ENCODE measurements at regions not wholly inside any gene's neighbourhood (a gene's known extent, or its start where the extent isn't known, plus 50 kb on each side); places are given as distances from the start of the nearest gene placed in this dataset.

GRCh38 chr10:130726996-130727725 is 584.4 kb downstream of the TCERG1L start:
- no peak overlapping the region for H3K4me2 ChIP-seq (ENCODE audit: control insufficient read depth, extremely low read depth, insufficient read depth, low read depth, low read length)
- no peaks in the 10 kb centered on the region for H3K27me3 ChIP-seq (ENCODE audit: control insufficient read depth, extremely low read depth, insufficient read depth, low read length)
- no peaks in the 10 kb centered on the region for H4K20me1 ChIP-seq (ENCODE audit: control insufficient read depth, extremely low read depth, insufficient read depth, low read length)
- no peak overlapping the region for H3K9ac ChIP-seq (ENCODE audit: control insufficient read depth, extremely low read depth, insufficient read depth, low read length)
- TF ChIP-seq CTCF (optimal IDR thresholded peaks at IDR 0.05 in 1 of 3, IDR thresholded peaks at IDR 0.05 in 1 of 3, conservative IDR thresholded peaks at IDR 0.05 in 1 of 3; ENCODE audit: extremely low read depth in 1 of 3, insufficient read depth in 2 of 3, low read length in 3 of 3): no peak
- TF ChIP-seq EZH2 (IDR thresholded peaks at IDR 0.05; ENCODE audit: low read length): no peak
- no peak overlapping the region for H3K27ac ChIP-seq (ENCODE audit: control insufficient read depth, insufficient read depth, low read length)
- H3K4me1 ChIP-seq (ENCODE audit: control insufficient read depth, extremely low read depth, insufficient read depth, low read length): no peaks in the 10 kb centered on the region
- no peak overlapping the region for H2AFZ ChIP-seq (ENCODE audit: control insufficient read depth, low read length)
- no peaks in the 10 kb centered on the region for H3K36me3 ChIP-seq (ENCODE audit: control insufficient read depth in 2 of 2, extremely low read depth in 1 of 2, insufficient read depth in 2 of 2, low read length in 2 of 2)
- no peaks in the 10 kb centered on the region for H3K79me2 ChIP-seq (ENCODE audit: control insufficient read depth, insufficient read depth, low read length)
- FAIRE-seq: no peak
- H3K9me1 ChIP-seq (ENCODE audit: control insufficient read depth, extremely low read depth, insufficient read depth, low read length): no peaks in the 10 kb centered on the region
- H3K4me3 ChIP-seq (ENCODE audit: control insufficient read depth in 2 of 3, extremely low read depth in 1 of 3, insufficient read depth in 2 of 3, low read depth in 1 of 3, low read length in 3 of 3): no peak overlapping the region
- DNase-seq (ENCODE audit: low read depth, low spot score): no peak
- dilution Hi-C loops (cut with MboI; ENCODE audit: extremely low pct_ligation_motif_present, low sequenced_read_pairs): no loop called here
- H3K9me3 ChIP-seq (ENCODE audit: control insufficient read depth, low read depth, low read length): peaks cover 12% of the 10 kb centered on the region

- TF ChIP-seq CTCF (optimal IDR thresholded peaks at IDR 0.05 in 1 of 3, IDR thresholded peaks at IDR 0.05 in 1 of 3, conservative IDR thresholded peaks at IDR 0.05 in 1 of 3; ENCODE audit: extremely low read depth in 1 of 3, insufficient read depth in 2 of 3, low read length in 3 of 3): no peak
- no peak for TF ChIP-seq EZH2 (IDR thresholded peaks at IDR 0.05; ENCODE audit: low read length)
- FAIRE-seq (no peak), DNase-seq (ENCODE audit: low read depth, low spot score) (no peak)
- dilution Hi-C loops (cut with MboI; ENCODE audit: extremely low pct_ligation_motif_present, low sequenced_read_pairs): no loop called here
- H3K27ac ChIP-seq (ENCODE audit: control insufficient read depth, insufficient read depth, low read length): no peak overlapping the region
- no peaks in the 10 kb centered on the region for H3K4me1 ChIP-seq (ENCODE audit: control insufficient read depth, extremely low read depth, insufficient read depth, low read length)
- no peak overlapping the region for H3K9ac ChIP-seq (ENCODE audit: control insufficient read depth, extremely low read depth, insufficient read depth, low read length)
- H3K36me3 ChIP-seq (ENCODE audit: control insufficient read depth in 2 of 2, extremely low read depth in 1 of 2, insufficient read depth in 2 of 2, low read length in 2 of 2): no peaks in the 10 kb centered on the region
- H3K4me3 ChIP-seq (ENCODE audit: control insufficient read depth in 2 of 3, extremely low read depth in 1 of 3, insufficient read depth in 2 of 3, low read depth in 1 of 3, low read length in 3 of 3): no peak overlapping the region
- H3K9me3 ChIP-seq (ENCODE audit: control insufficient read depth, low read depth, low read length): peaks cover 12% of the 10 kb centered on the region
- H2AFZ ChIP-seq (ENCODE audit: control insufficient read depth, low read length): no peak overlapping the region
- H4K20me1 ChIP-seq (ENCODE audit: control insufficient read depth, extremely low read depth, insufficient read depth, low read length): no peaks in the 10 kb centered on the region
- no peaks in the 10 kb centered on the region for H3K79me2 ChIP-seq (ENCODE audit: control insufficient read depth, insufficient read depth, low read length)
- no peaks in the 10 kb centered on the region for H3K27me3 ChIP-seq (ENCODE audit: control insufficient read depth, extremely low read depth, insufficient read depth, low read length)
- H3K4me2 ChIP-seq (ENCODE audit: control insufficient read depth, extremely low read depth, insufficient read depth, low read depth, low read length): no peak overlapping the region
- no peaks in the 10 kb centered on the region for H3K9me1 ChIP-seq (ENCODE audit: control insufficient read depth, extremely low read depth, insufficient read depth, low read length)
Measured at GRCh38 chr10:130727766-130728490, 583.6 kb downstream of the TCERG1L start.
